Spleen (tissue), 11 donors: ENCODE measurements at regions not wholly inside any gene's neighbourhood (a gene's known extent, or its start where the extent isn't known, plus 50 kb on each side); places are given as distances from the start of the nearest gene placed in this dataset.

Experiments
- DNase-seq: peaks from one replicate; pipeline ENCODE4 v3.0.0-alpha.2; 2020
- H3K27ac ChIP-seq, 8 donors: fragments of 200-600 bp; sonication (generic) in 7 of 8; 1 replicate in 4 of 8; 2 replicates in 4 of 8; pipeline versions ENCODE4 v1.5.0 to v1.8.0; 2016 to 2021; ENCODE audit warnings: inconsistent platforms in 4 of 8, mild to moderate bottlenecking in 4 of 8, moderate library complexity in 1 of 8
- H3K27me3 ChIP-seq, 7 donors: fragments of 200-600 bp; sonication (generic) in 6 of 7; replicated peaks in 1 of 7; 1 replicate in 4 of 7; 2 replicates in 3 of 7; pipeline versions ENCODE4 v1.5.0 to v1.8.0; 2016 to 2021; ENCODE audit warnings: inconsistent platforms in 3 of 7, mild to moderate bottlenecking in 1 of 7
- H3K36me3 ChIP-seq, 6 donors: fragments of 200-600 bp; sonication (generic) in 5 of 6; 1 replicate in 4 of 6; 2 replicates in 2 of 6; pipeline versions ENCODE4 v1.5.0 to v1.8.0; 2016 to 2021; ENCODE audit warnings: inconsistent platforms in 2 of 6
- H3K4me1 ChIP-seq, 6 donors: fragments of 200-600 bp; sonication (generic) in 5 of 6; 1 replicate in 3 of 6; 2 replicates in 3 of 6; pipeline versions ENCODE4 v1.5.0 to v1.8.0; 2016 to 2021; ENCODE audit warnings: inconsistent platforms in 3 of 6
- H3K4me3 ChIP-seq, 8 donors: fragments of 200-600 bp; sonication (generic) in 7 of 8; 1 replicate in 4 of 8; 2 replicates in 4 of 8; pipeline versions ENCODE4 v1.5.0 to v1.8.0; 2016 to 2021; ENCODE audit warnings: inconsistent platforms in 4 of 8, mild to moderate bottlenecking in 4 of 8, moderate library complexity in 2 of 8
- H3K9me3 ChIP-seq, 8 donors: fragments of 200-600 bp; sonication (generic) in 7 of 8; 1 replicate in 4 of 8; 2 replicates in 4 of 8; pipeline versions ENCODE4 v1.5.0 to v1.8.0; 2016 to 2021; ENCODE audit warnings: inconsistent platforms in 4 of 8
- POLR2A ChIP-seq, 3 donors: fragments of 450-650 bp; IDR thresholded peaks; one replicate each; pipeline ENCODE4 v1.5.1; 2017; ENCODE audit warnings: antibody characterized with exemption in 3 of 3, mild to moderate bottlenecking in 1 of 3
- POLR2AphosphoS5 ChIP-seq, 3 donors: sonication (generic); formaldehyde crosslinking; IDR thresholded peaks; one replicate each; pipeline ENCODE4 v1.5.1; 2017; ENCODE audit warnings: antibody characterized with exemption in 3 of 3
- WGBS, 5 donors: extraction: QIAGEN DNeasy Blood & Tissue Kit in 3 of 5; methylation state at CpG; one replicate each; pipeline versions ENCODE4 v1.1.5 to v1.1.7; 2013 to 2018; 5-methylcytosine and 5-hydroxymethylcytosine counted together
- intact Hi-C: fragments of 100-400 bp; cut with DNase I; formaldehyde crosslinking; loops from one replicate; pipeline ENCODE4 v1.15.0; 2023; ENCODE audit warnings: low total_unique reads
- TF ChIP-seq, protein P1 (sequence below), 11 experiments: fragments of 200-600 bp in 7 of 11; fragments of 450-650 bp in 4 of 11; sonication (generic) in 4 of 11; IDR thresholded peaks in 8 of 11; conservative IDR thresholded peaks in 3 of 11; 1 replicate in 7 of 11; 2 replicates in 4 of 11; pipeline versions ENCODE4 v1.4.0 to v1.8.0; 2016 to 2021; ENCODE audit warnings: antibody characterized with exemption in 11 of 11, inconsistent platforms in 4 of 11, mild to moderate bottlenecking in 1 of 11
- donor health status: healthy with polysubstance abuse.
- donor health status: DM: no; HTN: no; CAD: no; lungs with moderate emphysema.
- donor health status: DM: no; HTN: no; CAD: no.
- donor health status: Bipolar disorder and iron deficiency.
- donor health status: healthy.
- donor health status: DM: no; HTN: no; CAD: no.
- donor health status: DM: yes; HTN: yes; CAD: no.

DNA sequence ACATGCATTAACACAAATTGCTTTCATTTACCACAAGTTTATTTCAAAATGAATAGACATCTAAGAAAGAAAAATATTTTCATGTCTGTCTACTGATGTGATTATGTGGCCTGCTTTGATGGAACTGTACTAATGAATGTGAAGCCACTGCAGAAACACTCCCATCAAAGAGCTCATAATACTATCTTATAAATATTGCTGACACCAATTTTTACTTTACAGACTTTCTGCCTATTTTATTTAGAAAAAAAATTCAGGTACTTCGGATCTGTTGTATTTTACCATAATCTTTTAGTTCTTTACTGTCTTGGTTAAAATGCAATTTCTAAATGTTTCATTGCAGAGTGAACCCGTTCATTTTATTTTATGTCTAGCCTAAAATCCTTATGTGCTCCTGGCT, 281.9 kb downstream of the ICE1 start:
- H3K9me3 ChIP-seq = peaks cover 0 to 3% (median 0%) of the 10 kb centered on the region in 8 donors
- H3K36me3 ChIP-seq = no peaks in the 10 kb centered on the region
- intact Hi-C loops = no loop called here
- DNase-seq = no peak
- 88 to 94% (median 89%) methylated on average over 2 of the region's 2 CpGs for WGBS, 5 donors
- H3K27me3 ChIP-seq = no peaks in the 10 kb centered on the region
- H3K4me1 ChIP-seq = no peaks in the 10 kb centered on the region
- H3K4me3 ChIP-seq = no peak overlapping the region
- TF ChIP-seq POLR2A (IDR thresholded peaks at IDR 0.05) (no peak), POLR2AphosphoS5 (IDR thresholded peaks at IDR 0.05) (no peak)
- TF ChIP-seq, protein P1, sequence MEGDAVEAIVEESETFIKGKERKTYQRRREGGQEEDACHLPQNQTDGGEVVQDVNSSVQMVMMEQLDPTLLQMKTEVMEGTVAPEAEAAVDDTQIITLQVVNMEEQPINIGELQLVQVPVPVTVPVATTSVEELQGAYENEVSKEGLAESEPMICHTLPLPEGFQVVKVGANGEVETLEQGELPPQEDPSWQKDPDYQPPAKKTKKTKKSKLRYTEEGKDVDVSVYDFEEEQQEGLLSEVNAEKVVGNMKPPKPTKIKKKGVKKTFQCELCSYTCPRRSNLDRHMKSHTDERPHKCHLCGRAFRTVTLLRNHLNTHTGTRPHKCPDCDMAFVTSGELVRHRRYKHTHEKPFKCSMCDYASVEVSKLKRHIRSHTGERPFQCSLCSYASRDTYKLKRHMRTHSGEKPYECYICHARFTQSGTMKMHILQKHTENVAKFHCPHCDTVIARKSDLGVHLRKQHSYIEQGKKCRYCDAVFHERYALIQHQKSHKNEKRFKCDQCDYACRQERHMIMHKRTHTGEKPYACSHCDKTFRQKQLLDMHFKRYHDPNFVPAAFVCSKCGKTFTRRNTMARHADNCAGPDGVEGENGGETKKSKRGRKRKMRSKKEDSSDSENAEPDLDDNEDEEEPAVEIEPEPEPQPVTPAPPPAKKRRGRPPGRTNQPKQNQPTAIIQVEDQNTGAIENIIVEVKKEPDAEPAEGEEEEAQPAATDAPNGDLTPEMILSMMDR (IDR thresholded peaks at IDR 0.05 in 8 of 11, conservative IDR thresholded peaks at IDR 0.05 in 3 of 11) = no peak
- peak overlapping the region in 1 of 8 donors; percentile 14 for H3K27ac ChIP-seq

DNA sequence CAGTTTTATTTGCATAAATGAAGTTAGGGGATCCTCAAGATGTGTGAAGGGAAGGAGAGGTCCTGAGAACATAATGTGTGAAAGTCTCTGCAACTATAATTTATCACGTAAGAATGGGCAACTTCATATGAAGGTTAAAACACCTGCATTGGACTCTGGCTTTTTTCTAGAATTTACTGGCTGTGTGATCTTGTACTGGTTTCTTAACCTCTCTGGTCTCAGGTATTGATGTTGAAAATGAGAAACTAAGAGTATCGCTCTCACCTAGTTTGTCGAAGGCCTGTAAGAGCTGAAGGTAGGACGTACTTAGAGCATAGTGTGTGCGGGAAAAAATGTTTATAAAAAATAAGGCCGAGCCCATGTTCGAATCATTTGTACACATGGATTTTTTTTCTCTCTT, 280.5 kb downstream of the ICE1 start:
- Histone ChIP-seq H3K4me1 (no peaks in the 10 kb centered on the region), H3K27me3 (no peaks in the 10 kb centered on the region), H3K9me3 (no peaks in the 10 kb centered on the region), H3K4me3 (no peak overlapping the region), H3K36me3 (no peaks in the 10 kb centered on the region), H3K27ac (no peak overlapping the region)
- WGBS, 5 donors = 93 to 97% (median 93%) methylated on average over 7 of the region's 7 CpGs
- DNase-seq = no peak
- intact Hi-C loops = no loop called here
- no peak for TF ChIP-seq POLR2A (IDR thresholded peaks at IDR 0.05)
- TF ChIP-seq, protein P1 (IDR thresholded peaks at IDR 0.05 in 8 of 11, conservative IDR thresholded peaks at IDR 0.05 in 3 of 11) = no peak
- no peak for TF ChIP-seq POLR2AphosphoS5 (IDR thresholded peaks at IDR 0.05)

DNA sequence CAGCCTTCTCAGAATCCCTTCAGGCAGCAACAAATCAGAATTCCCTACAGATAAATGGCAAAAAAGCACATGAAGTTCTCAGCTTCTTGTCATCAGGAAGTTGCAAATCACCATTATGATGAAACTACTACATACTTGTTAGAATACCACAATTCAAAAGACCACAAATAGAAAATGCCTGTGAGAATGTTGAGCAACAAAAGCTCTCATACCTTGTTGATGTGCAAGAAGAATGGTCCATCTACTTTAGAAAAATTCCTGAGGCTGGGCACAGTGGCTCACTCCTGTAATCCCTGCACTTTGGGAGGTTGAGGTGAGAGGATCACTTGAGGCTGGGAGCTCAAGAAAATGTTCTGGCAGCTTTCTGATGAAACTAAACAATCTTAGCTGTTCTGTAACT, 278.1 kb downstream of the ICE1 start:
- Histone ChIP-seq H3K4me1 (no peaks in the 10 kb centered on the region), H3K27me3 (no peaks in the 10 kb centered on the region)

DNA sequence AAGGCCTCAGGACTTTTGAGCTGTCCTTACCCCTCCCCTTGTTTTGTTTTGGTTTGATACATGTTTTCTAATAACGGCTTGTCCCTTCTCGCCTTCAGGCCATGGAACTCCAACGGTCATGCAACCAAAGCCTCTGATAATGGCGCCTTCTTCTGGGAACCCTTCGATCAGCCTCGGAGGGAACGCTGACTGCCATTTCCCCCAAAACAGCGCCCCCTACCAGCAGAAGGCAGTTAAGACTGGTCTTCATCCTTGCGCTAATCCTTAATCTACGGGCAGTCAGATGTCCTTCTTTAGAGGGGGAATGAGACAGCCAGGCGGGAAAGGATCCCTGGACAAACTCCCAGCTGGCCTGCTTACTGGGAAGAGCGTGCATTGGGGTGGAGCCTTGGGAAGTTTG, 276.6 kb downstream of the ICE1 start:
- DNase-seq = no peak
- no peaks in the 10 kb centered on the region for H3K27me3 ChIP-seq
- H3K9me3 ChIP-seq = peaks cover 0 to 18% (median 3%) of the 10 kb centered on the region in 8 donors
- H3K36me3 ChIP-seq = no peaks in the 10 kb centered on the region
- no peak overlapping the region for H3K27ac ChIP-seq
- intact Hi-C loops = no loop called here
- H3K4me1 ChIP-seq = no peaks in the 10 kb centered on the region
- no peak for TF ChIP-seq POLR2AphosphoS5 (IDR thresholded peaks at IDR 0.05)
- TF ChIP-seq, protein P1 (IDR thresholded peaks at IDR 0.05 in 8 of 11, conservative IDR thresholded peaks at IDR 0.05 in 3 of 11) = no peak
- no peak for TF ChIP-seq POLR2A (IDR thresholded peaks at IDR 0.05)
- no peak overlapping the region for H3K4me3 ChIP-seq
- WGBS, 5 donors = 83 to 91% (median 87%) methylated on average over 12 of the region's 12 CpGs

More for the DNA sequence above, 278.1 kb downstream of the ICE1 start:
- Histone ChIP-seq H3K9me3 (peaks cover 0 to 18% (median 3%) of the 10 kb centered on the region in 8 donors), H3K27ac (no peak overlapping the region), H3K4me3 (no peak overlapping the region), H3K36me3 (no peaks in the 10 kb centered on the region)
- DNase-seq = no peak
- intact Hi-C loops = no loop called here
- TF ChIP-seq, protein P1 (IDR thresholded peaks at IDR 0.05 in 8 of 11, conservative IDR thresholded peaks at IDR 0.05 in 3 of 11) = no peak
- TF ChIP-seq POLR2A (IDR thresholded peaks at IDR 0.05) = no peak
- no peak for TF ChIP-seq POLR2AphosphoS5 (IDR thresholded peaks at IDR 0.05)
